ENCODE measurements at regions not wholly inside any gene's neighbourhood (a gene's known extent, or its start where the extent isn't known, plus 50 kb on each side); places are given as distances from the start of the nearest gene placed in this dataset.

DNA sequence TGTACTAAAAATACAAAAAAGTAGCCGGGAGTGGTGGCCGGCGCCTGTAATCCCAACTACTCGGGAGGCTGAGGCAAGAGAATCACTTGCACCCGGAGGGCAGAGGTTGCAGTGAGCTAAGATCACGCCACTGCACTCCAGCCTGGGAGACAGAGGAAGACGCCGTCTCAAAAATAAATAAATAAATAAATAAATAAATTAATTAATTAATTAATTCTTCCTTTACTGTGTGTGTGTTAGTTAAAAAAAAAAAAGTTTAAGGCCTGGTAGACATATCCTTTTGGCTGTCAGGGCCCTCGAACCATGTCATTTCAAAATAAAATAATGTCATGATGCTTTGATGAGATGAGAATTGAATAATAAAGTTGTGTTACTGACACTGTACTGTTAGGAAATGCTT, 81.3 kb downstream of the ZNF467 start:
- no peak for DNase-seq (ENCODE audit: low spot score)
- Mint-ChIP-seq H3K4me1 (peaks cover 14% of the 10 kb centered on the region), H3K27ac (no peak overlapping the region), H3K9me3 (peaks cover 21% of the 10 kb centered on the region), H3K4me3 (peak overlapping the region; percentile 83), H3K27me3 (ENCODE audit: low read depth) (peaks cover 22% of the 10 kb centered on the region), H3K36me3 (peaks cover under 1% of the 10 kb centered on the region)
- ChIA-PET POLR2A (no interaction called here), CTCF (interaction anchor here (0.7 to 1.8 kb wide), 3 partner anchors 12 to 169 kb away, joined by 3 to 6 read pairs (median 4); no protein-coding TSS in a partner anchor)
- ATAC-seq: no peak
- TF ChIP-seq, protein P1, sequence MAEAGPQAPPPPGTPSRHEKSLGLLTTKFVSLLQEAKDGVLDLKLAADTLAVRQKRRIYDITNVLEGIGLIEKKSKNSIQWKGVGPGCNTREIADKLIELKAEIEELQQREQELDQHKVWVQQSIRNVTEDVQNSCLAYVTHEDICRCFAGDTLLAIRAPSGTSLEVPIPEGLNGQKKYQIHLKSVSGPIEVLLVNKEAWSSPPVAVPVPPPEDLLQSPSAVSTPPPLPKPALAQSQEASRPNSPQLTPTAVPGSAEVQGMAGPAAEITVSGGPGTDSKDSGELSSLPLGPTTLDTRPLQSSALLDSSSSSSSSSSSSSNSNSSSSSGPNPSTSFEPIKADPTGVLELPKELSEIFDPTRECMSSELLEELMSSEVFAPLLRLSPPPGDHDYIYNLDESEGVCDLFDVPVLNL (CRISPR knock-in tag; IDR thresholded peaks at IDR 0.05; ENCODE audit: borderline replicate concordance, low read depth): no peak
- TF ChIP-seq ZNF396 (CRISPR knock-in tag; IDR thresholded peaks at IDR 0.05; ENCODE audit: borderline replicate concordance): no peak
- TF ChIP-seq NR3C1 (CRISPR knock-in tag; conservative IDR thresholded peaks at IDR 0.05; ENCODE audit: low read depth): no peak
- peak; percentile 4; the same call in 1 of the 2 replicates for TF ChIP-seq HMGA2 (CRISPR knock-in tag; IDR thresholded peaks at IDR 0.05)
- TF ChIP-seq, protein P2, sequence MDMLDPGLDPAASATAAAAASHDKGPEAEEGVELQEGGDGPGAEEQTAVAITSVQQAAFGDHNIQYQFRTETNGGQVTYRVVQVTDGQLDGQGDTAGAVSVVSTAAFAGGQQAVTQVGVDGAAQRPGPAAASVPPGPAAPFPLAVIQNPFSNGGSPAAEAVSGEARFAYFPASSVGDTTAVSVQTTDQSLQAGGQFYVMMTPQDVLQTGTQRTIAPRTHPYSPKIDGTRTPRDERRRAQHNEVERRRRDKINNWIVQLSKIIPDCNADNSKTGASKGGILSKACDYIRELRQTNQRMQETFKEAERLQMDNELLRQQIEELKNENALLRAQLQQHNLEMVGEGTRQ (CRISPR knock-in tag; IDR thresholded peaks at IDR 0.05): no peak
- TF ChIP-seq, protein P3, sequence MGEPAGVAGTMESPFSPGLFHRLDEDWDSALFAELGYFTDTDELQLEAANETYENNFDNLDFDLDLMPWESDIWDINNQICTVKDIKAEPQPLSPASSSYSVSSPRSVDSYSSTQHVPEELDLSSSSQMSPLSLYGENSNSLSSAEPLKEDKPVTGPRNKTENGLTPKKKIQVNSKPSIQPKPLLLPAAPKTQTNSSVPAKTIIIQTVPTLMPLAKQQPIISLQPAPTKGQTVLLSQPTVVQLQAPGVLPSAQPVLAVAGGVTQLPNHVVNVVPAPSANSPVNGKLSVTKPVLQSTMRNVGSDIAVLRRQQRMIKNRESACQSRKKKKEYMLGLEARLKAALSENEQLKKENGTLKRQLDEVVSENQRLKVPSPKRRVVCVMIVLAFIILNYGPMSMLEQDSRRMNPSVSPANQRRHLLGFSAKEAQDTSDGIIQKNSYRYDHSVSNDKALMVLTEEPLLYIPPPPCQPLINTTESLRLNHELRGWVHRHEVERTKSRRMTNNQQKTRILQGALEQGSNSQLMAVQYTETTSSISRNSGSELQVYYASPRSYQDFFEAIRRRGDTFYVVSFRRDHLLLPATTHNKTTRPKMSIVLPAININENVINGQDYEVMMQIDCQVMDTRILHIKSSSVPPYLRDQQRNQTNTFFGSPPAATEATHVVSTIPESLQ (CRISPR knock-in tag; IDR thresholded peaks at IDR 0.05): no peak

DNA sequence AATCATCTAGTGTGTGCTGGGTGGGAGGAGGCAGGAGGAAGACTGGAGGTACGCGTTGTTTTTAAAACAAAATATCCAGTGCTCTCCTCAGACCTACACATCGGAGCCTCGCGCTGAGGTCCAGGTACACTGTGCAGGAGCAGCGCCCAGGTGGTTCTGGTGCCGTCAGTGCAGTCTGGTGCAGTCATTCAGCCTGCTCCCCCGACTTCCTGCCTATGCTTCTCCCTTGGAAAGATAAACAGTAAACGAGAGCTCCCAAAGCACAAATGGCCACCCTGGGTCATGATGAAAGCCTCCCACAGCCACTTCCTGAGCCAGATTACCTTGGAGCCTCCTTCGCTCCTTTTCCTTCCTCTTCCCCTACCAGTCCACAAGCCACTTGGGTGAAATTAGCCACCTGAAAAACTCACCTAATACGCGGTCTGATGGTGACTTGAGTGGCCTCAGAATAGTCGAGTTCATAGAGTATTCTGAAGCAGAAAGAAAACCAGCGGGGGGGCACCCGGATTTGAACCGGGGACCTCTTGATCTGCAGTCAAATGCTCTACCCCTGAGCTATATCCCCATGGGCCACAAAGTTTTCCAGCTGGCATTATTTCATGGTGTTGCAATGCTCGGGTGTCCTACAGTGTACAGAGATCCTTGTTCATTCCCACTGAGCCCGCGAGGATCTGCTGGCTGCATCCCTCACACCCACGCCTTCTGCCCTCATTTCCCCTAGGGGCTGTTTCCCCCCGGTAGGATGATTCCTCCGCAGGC, 82.5 kb downstream of the ZNF467 start:
- CTCF ChIA-PET: interaction anchor here (1.0 to 1.5 kb wide), 3 partner anchors 13 to 65 kb away, joined by 6 to 19 read pairs (median 8); no protein-coding TSS in a partner anchor
- TF ChIP-seq, protein P4, sequence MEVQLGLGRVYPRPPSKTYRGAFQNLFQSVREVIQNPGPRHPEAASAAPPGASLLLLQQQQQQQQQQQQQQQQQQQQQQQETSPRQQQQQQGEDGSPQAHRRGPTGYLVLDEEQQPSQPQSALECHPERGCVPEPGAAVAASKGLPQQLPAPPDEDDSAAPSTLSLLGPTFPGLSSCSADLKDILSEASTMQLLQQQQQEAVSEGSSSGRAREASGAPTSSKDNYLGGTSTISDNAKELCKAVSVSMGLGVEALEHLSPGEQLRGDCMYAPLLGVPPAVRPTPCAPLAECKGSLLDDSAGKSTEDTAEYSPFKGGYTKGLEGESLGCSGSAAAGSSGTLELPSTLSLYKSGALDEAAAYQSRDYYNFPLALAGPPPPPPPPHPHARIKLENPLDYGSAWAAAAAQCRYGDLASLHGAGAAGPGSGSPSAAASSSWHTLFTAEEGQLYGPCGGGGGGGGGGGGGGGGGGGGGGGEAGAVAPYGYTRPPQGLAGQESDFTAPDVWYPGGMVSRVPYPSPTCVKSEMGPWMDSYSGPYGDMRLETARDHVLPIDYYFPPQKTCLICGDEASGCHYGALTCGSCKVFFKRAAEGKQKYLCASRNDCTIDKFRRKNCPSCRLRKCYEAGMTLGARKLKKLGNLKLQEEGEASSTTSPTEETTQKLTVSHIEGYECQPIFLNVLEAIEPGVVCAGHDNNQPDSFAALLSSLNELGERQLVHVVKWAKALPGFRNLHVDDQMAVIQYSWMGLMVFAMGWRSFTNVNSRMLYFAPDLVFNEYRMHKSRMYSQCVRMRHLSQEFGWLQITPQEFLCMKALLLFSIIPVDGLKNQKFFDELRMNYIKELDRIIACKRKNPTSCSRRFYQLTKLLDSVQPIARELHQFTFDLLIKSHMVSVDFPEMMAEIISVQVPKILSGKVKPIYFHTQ (CRISPR knock-in tag; IDR thresholded peaks at IDR 0.05): peak; percentile 72; the same call in 1 of the 2 replicates
- TF ChIP-seq, protein P5, sequence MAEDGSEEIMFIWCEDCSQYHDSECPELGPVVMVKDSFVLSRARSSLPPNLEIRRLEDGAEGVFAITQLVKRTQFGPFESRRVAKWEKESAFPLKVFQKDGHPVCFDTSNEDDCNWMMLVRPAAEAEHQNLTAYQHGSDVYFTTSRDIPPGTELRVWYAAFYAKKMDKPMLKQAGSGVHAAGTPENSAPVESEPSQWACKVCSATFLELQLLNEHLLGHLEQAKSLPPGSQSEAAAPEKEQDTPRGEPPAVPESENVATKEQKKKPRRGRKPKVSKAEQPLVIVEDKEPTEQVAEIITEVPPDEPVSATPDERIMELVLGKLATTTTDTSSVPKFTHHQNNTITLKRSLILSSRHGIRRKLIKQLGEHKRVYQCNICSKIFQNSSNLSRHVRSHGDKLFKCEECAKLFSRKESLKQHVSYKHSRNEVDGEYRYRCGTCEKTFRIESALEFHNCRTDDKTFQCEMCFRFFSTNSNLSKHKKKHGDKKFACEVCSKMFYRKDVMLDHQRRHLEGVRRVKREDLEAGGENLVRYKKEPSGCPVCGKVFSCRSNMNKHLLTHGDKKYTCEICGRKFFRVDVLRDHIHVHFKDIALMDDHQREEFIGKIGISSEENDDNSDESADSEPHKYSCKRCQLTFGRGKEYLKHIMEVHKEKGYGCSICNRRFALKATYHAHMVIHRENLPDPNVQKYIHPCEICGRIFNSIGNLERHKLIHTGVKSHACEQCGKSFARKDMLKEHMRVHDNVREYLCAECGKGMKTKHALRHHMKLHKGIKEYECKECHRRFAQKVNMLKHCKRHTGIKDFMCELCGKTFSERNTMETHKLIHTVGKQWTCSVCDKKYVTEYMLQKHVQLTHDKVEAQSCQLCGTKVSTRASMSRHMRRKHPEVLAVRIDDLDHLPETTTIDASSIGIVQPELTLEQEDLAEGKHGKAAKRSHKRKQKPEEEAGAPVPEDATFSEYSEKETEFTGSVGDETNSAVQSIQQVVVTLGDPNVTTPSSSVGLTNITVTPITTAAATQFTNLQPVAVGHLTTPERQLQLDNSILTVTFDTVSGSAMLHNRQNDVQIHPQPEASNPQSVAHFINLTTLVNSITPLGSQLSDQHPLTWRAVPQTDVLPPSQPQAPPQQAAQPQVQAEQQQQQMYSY (CRISPR knock-in tag; IDR thresholded peaks at IDR 0.05): no peak
- TF ChIP-seq NR3C1 (CRISPR knock-in tag; conservative IDR thresholded peaks at IDR 0.05; ENCODE audit: low read depth): no peak
- TF ChIP-seq, protein P6, sequence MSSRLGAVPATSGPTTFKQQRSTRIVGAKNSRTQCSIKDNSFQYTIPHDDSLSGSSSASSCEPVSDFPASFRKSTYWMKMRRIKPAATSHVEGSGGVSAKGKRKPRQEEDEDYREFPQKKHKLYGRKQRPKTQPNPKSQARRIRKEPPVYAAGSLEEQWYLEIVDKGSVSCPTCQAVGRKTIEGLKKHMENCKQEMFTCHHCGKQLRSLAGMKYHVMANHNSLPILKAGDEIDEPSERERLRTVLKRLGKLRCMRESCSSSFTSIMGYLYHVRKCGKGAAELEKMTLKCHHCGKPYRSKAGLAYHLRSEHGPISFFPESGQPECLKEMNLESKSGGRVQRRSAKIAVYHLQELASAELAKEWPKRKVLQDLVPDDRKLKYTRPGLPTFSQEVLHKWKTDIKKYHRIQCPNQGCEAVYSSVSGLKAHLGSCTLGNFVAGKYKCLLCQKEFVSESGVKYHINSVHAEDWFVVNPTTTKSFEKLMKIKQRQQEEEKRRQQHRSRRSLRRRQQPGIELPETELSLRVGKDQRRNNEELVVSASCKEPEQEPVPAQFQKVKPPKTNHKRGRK (CRISPR knock-in tag; IDR thresholded peaks at IDR 0.05; ENCODE audit: borderline replicate concordance): no peak
- 0 out of 2 replicates have a peak, but pooled peaks have one; percentile 59 for TF ChIP-seq ZNF671 (CRISPR knock-in tag; IDR thresholded peaks at IDR 0.05)
- 0 out of 2 replicates have a peak, but pooled peaks have one; percentile 25 for TF ChIP-seq EMX1 (CRISPR knock-in tag; IDR thresholded peaks at IDR 0.05)
- TF ChIP-seq SP1 (CRISPR knock-in tag; conservative IDR thresholded peaks at IDR 0.05): peak; percentile 34; the same call in 1 of the 2 replicates
- TF ChIP-seq, protein P7, sequence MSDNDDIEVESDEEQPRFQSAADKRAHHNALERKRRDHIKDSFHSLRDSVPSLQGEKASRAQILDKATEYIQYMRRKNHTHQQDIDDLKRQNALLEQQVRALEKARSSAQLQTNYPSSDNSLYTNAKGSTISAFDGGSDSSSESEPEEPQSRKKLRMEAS (CRISPR knock-in tag; IDR thresholded peaks at IDR 0.05): peak; percentile 32; the same call in 1 of the 2 replicates
- Mint-ChIP-seq H3K9me3 (peaks cover 16% of the 10 kb centered on the region), H3K27ac (0 out of 2 replicates have a peak overlapping the region, but pooled peaks have one; percentile 8), H3K36me3 (no peaks in the 10 kb centered on the region; the same call in 1 of the 2 replicates), H3K27me3 (ENCODE audit: low read depth) (peaks cover 22% of the 10 kb centered on the region), H3K4me1 (peaks cover 23% of the 10 kb centered on the region), H3K4me3 (peak overlapping the region; percentile 71)
- peak; percentile 87 for ATAC-seq
- DNase-seq (ENCODE audit: low spot score): peak; percentile 96
- POLR2A ChIA-PET: interaction anchor here (1.0 kb wide), 1 partner anchor 66 kb away, joined by 3 read pairs; no protein-coding TSS in a partner anchor
